Limb (tissue), 2 donors: ENCODE measurements at regions not wholly inside any gene's neighbourhood (a gene's known extent, or its start where the extent isn't known, plus 50 kb on each side); places are given as distances from the start of the nearest gene placed in this dataset.

ENCODE experiments used
- DNase-seq, 2 donors: peaks; one replicate each; pipeline ENCODE4 v3.0.0-alpha.2; 2016; ENCODE audit errors: extremely low spot score in 2 of 2

DNA sequence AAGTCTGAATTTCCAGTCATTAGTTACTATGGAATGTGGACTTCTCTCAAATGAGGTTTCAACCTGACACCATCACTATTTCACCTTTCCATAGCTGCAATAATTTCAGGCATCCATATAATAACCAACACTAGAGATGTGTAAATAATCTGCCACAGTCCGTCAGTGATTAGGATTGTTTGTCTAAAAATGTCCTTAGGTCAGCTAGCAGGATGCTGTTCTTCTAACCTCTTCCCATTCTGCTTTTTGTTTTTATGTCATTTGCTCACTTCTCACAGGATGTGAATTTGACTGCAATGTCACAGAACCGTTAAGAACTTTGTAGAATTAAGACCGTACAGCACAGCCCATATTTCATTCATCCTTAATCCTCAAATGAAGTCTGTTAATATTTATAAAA is 166.4 kb upstream of the RASA1 start:
- DNase-seq, result no peak

DNA sequence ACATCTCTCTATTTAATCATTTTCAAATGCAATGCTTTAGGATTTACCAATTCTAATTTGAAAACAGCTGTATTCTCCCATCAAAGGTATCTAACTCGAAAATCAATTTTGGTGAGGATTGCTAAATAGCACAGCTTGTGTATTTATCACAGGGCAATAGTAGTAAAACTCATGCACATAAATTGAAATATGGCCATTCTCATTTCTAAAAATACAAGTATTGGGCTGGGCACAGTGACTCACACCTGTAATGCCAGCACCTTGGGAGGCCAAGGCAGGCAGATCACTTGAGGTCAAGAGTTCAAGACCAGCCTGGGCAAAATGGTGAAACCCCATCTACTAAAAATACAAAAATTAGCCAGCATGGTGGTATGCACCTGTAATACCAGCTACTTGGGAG is 164.8 kb upstream of the RASA1 start:
- DNase-seq, result no peak

DNA sequence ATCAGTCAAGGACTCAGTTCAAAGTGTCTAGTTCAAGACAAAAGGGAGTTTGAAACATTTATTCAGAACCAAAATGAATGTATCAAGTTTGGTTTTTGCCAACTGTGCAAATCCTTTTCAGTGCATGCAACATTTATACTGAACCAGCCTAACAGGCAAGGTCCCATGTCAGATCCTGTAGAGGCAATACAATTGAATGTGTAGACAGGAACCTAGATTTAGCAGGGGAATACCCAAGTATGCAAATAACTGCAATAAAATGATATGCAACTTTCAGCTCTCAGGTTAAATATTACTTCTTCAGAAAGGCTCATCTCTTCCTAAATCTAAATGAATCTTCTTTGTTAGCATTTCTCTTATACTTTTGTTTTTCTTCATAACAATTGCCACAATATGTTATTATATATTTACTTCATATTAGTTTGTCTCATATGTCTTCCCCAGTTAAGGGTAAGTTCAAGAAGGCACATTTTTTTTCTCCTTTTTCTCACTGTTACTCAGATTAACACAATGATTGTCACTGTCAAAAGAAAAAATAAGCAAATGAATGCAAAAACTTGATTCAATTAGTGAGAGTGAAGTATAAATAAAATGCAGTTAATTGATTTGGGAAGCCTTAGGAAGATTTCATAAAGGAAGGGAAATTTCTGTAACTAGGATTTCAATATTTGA is 163.9 kb upstream of the RASA1 start:
- no peak for DNase-seq

DNA sequence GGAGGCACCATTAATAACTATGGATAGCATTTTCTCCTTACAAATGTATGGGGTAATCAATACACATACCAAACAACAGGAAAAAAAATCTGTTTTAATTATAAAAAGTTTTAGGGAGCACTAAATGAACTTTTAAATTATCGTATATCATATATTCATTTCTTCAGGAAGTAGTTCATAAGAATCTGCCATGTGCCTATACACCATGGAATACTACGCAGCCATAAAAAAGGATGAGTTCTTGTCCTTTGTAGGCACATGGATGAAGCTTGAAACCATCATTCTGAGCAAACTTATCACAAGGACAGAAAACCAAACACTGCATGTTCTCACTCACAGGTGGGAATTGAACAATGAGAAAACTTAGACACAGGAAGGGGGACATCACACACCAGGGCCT is 162.1 kb upstream of the RASA1 start:
- DNase-seq, result no peak

DNA sequence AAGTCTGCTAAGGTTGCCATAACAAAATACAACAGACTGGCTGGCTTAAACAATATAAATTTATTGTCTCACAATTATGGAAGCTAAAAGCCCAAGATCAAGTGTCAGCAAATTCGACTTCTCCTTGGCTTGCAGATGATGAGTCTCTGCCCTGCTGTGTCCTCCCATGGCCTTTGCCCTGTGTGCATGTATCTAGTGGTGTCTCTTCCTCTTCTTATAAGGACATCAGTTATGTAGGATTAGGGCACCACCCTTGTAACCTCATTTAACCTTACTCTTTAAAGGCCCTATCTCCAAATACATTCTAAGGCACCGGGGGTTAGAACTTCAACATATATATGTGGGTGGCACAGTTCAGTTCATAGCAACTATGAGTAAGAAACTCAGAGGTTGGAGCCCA is 157.9 kb upstream of the RASA1 start:
- DNase-seq, result no peak

DNA sequence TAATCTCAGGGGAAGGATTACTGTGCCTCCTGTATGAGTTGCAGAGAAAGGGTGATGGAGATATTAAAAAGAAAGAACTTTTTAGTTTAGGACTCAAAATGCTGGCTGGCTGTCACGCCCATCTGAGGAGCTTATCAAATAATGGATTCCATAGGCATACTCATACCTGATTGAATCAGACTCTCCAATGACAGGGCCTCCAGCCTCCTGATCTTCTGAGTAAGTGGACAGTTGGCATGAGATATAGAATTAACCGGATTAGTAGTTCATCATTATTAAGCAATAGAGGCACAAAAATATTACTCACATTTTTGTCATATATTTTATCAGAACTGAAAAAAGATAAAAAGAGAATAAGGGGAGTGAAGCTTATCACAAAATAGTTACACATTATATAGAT is 157.0 kb upstream of the RASA1 start:
- DNase-seq, result no peak

DNA sequence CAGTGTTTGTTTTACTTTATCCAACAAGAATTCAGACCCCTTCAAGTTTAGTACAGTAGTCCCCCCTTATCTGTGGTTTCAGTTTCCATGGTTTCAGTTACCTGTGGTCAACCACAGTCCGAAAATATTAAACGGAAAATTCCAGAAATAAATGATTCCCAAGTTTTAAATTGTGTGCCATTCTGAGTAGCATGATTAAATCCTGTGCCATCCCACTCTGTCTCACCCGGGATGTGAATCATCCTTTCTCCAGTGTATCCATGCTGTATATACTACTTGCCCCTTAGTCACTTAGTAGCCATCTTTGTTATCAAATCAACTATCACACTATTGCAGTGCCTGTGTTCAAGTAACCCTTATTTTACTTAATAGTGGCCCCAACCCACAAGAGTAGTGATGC is 153.8 kb upstream of the RASA1 start:
- DNase-seq, result no peak

DNA sequence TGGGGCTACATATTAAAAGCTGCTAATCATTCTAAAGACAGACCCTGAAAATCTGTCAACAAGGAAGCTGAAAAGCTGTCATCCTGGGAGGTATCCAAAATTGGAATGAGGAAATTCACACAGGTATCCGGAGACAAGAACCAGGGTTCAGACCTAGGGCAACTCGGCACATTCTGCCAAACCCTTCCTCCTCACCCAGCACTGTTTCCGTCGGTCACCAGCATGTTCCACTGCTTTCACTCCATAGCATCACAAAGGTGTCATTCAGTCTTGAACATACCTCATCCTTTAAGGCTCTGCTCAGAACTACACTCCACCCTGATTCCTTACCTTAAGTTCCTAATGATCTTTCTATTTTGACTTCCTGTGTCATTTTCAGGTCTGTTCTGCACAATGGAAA is 153.1 kb upstream of the RASA1 start:
- no peak for DNase-seq

DNA sequence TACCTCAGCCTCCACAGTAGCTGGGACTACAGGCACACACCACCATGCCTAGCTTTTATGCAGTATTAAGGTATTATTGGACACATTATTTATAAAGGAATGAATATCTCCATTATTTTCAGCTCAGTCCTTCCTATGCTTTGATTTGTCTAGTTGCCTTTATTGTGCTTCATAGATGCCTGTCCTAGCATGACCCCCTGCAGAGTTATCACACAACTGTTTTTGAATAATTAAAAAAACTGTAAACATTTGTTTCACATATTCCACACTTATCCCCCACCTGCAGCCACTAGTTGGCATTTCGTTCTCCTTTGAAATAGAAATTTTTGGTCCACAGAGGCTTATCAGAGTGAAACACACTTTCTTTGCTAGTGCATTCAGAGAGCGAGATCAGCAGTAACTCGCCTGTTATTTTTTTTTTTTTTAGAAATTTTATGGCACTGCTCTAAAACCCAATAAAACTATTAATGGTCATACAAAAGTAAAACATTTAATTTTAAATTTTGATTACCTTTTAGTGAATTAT is 151.8 kb upstream of the RASA1 start:
- no peak for DNase-seq

DNA sequence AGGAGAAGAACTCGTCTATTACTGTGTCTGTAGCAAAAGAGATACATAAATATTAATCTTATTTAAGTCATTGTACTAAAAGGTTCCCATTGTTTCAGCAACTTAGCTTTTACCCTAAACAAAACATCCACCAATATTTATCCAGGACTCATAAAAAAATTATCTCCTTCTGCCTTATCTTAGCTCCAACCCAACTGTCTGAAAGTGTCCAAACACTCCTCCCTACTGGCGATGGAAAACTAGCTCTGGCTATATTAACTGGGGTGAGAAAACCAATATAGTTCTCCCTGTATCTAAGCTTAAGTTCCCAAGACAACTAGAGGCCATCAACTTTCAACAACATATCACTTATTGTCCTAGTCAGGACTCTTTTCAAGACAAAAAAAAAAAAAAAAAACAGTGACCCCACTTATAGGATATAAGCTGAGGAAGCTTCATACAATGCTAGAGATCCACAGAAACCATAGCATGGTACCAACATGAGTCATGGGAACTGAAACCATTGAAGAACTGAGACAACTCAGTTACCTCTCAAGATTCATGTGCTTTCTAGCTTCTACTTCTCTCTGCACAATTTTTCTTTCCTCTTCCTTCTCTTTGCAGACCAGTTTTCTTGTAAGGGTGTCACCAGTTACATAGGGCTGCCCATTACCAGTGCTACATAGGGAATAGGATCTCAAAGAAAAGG is 150.7 kb upstream of the RASA1 start:
- no peak for DNase-seq

DNA sequence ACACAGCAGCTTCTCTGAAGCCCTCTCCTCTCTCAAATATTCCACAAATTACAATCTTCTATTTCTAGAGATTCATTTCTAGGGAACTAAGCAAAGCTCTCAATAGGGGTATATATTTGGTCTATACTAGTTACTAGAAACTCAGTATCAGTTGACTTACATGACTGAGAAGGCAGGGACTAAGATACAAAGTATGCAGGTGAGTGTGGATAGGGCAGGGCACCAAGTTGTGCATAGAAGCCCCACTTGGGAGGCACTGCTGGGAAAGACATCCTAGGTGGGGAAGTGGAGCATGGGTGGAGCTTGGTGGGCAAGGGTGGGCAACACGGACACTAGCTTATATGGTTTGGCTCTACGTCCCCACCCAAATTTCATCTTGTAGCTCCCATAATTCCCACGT is 148.1 kb upstream of the RASA1 start:
- DNase-seq, result no peak

DNA sequence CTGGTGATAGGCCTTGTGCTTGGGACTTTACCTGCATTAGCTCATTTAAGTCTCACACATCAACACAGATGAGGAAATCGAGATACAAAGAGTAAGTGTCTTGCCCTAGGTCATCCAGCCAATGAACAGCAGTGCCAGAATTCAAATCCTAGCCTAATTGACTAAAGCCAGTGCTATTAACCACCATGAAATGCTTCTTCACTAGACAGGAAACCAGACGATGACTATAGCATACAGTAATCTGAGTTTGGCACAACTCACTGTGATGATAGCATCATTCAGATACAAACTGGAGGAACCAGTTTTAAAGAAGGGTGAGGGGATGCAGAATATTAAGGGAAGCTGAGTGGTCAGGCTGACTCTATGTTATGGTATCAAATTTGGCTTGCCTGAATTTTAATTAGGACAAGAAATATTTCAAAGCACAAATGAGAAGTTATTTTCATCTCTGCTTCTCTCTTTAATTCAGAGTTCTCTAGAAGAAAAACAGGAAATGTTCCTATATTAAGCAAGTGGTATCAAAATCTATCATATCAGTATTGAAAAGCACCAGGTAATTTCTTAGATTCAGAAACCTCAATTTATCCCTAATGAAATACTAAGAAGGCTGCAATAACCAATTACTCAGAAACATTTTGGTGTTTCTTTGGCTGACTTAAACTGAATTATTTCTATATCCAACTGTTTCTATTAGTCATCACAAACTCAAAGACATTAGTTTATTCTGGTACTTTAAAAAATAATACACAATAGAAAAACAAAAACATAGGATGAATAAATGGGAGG is 147.0 kb upstream of the RASA1 start:
- DNase-seq, result no peak

DNA sequence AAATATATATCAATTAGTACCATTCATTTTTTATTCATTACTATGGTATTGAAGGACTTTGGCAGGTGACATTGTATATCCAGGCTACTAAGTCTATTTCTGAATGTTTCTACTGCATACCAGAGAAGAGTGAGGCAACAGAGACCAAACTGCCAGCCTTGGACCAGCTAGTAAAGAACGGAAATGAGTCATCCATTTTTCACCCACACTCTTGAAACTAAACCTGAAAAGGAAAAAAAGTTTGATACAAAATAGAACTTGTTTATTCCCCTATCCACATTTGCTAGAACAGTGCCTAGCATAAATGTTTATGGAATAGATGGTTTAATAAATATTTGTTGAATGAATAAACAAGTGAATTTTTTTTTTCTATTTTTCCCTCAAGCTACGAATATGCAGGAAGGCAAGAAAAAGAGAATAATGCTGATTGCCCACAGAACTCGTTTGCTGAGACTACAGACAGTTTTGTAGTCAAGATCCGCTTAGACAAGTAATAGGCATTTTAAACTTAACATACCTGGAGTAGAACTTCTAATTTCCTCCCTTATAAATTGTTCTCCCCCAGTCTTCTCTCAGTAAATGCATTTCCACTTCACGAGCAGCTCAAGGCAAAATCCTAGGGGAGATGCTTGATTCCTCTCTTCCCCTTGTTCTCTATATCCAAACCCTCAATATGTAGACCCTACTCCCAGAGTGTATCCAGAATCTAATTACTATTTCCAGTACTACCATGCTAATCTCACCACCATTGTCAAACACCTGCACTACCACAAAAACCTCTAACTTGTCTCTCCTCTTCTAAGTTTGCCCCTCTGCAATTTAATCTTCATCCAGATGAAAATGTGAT is 146.2 kb upstream of the RASA1 start:
- no peak for DNase-seq

DNA sequence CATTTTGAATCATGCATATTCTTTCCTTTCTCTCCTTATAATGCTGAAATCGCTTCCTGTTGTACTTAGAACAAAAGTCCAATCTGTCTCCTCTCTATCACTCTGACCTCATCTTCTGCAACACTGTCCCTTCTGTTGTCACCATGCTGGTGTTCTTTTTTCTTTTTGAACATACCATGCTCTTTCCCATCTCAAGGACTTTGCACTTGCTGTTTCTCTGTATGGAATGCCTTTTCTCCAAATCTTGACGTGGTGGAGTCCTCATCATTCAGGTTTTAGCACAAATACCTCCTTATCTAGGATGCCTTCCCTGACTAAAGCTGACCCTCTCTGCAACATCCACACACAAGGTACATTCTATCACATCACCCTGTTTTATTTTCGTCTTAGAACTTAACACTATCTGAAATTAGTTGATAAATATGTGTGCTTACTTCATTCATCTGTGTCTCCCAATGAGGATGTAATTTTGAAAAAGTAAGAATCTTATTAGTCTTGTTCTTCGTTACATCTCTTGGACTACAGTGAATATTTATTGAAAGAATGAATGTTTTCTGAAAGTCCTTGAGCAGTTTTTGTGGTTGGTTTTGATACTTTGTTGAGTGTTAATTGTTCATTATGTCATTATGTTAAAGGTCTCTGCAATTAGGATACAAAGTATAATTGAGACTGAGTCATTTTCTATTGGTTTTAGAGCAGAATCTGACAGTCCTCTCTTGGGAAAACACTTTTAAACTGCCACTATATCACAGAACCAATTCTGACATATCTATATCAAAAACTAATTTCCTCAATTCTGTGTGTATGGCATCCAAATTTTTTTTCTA is 145.3 kb upstream of the RASA1 start:
- no peak for DNase-seq

DNA sequence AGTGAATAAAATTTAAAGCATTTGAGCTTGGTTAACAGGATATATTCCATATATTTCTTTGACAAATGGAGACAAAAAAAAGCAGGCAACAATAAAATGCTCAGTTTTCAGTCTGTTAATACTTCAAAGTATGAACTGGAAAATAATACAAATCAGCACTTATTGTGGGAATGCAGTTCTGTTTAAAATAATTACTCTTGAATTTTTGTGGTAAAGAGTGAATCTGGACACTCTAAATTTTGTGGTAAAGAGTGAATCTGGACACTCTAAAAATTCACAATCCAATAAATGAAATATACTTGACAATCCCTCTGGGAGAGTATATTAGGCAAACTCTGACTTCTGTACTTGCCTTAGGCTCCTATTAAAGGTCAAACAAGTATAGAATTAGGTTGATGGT is 141.9 kb upstream of the RASA1 start:
- no peak for DNase-seq

DNA sequence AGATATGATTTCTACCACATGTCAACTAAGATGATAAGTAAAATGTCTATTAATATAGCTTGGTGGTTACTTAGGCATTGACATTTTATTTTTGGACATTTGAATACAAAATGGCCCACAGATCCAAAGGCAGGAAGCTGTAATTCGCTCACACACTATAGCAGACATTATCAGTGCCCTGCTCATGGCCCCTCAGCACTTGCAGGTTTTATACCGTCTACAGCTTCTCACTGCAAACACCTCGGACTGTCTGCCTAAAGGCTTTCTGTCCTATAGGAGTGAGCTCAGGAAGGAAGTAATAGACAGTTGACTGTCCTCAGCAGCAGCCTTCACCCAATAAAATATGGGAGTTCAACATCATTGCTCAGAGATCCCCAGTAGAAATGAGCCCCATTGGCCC is 140.8 kb upstream of the RASA1 start:
- no peak for DNase-seq

DNA sequence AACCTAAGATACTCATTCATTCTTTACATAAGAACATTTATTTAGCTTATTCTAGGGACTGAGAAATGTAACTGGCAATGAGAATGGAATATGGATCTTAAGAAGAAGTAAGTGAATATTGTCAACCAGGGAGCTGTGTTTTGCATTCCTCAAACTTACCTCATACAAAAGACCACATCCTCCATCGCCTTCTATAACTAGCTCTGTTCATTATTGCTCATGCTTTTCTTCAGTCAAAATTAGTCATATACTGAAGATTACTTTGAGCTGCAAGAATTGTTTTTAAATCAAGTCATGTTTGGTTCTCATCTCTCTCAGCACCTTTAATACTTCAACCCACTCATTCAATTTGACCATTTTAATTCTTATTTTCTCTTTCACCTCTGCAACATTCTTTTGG is 140.3 kb upstream of the RASA1 start:
- no peak for DNase-seq

DNA sequence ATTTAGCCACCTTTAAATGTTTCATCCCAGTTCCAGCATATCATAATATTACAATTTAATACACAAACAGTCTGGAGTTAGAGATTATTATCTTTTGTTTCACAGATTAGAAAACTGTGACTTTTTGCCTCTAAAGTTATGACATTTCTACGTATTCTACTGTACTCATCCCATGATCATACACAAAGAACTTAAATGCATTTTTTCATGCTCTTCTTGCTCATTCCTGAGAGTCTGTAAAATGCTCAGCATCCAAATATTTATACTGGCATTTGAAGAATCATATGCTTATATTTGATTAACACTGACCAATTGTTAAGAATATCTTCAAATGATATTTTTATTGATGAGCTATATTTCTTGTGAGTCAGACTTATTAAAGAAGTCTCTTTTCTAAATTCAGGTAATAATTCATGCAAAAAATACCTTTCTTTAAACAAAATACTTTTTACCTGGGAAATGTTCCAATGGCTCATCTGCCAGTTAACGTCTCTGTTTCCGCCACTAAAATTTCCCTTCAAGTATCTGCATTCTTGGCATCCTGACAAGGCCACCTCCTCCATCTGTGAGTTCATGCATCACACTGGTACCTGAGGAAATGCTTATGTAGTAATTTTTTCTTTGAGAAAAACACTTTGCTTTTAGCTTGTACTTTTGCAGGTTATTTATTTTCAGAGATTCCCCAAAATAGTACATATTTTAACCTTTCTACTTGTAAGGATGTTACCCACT is 139.6 kb upstream of the RASA1 start:
- DNase-seq, result no peak

DNA sequence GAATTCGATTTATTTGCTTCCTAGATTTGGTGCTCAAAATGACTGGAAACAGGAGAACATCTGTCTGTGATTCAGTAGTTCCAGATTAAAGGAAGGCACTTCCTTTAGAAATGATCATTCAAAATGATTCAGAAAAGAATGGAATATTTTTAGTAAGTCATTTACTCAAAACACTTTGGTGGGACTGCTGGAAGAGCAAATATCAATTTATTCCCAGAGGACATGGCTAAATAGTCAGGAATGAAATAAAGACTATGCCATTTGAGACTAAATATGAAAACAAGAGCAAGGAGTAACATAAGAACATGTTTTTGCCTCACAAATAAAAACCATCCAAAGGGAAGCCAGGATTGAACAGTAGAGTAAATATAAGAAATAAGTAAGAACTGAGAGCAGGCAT is 138.6 kb upstream of the RASA1 start:
- no peak for DNase-seq

DNA sequence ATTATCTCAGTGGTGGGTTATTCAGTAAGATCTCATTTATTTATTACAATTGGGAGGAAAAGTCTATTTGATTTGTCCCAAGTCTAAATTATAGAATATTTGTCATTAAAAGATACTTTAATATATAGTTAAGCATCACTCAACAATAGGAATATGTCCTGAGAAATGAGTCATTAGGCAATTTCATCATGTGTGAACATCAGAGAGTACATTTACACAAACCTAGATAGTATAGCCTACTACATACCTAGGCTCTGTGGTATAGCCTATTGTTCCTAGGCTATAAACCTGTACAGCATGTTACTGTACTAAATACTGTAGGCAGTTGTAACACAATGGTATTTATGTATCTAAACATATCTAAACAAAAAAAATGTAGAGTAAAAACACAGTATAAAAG is 135.0 kb upstream of the RASA1 start:
- no peak for DNase-seq
